ENCODE measurements at regions not wholly inside any gene's neighbourhood (a gene's known extent, or its start where the extent isn't known, plus 50 kb on each side); places are given as distances from the start of the nearest gene placed in this dataset.

DNA sequence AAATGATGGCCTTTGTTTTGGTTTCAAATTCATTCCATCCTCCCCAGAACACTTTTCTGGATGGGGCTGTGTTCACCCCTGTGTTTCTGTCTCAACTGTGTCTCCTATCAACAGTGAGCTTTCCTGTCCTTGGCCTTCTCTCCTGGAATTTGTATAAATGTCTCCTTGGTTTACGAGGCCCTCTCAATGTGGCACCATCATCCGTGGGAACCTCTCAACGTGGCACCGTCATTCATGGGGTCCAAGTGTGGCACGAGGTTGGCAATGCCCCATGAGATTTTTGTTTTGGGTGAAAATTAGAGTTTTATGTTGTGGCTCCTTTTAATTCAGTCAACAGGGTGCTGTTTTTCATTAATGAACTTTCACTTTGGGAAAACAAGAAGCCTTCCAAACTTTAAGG, 280.7 kb upstream of the SALL3 start:
- no peak for DNase-seq (ENCODE audit: extremely low read depth in 1 of 2, low read depth in 1 of 2)

- no peak for DNase-seq (ENCODE audit: extremely low read depth in 1 of 2, low read depth in 1 of 2)
These were observed 280.1 kb upstream of the SALL3 start for GRCh38 chr18:78699499-78699898.

- DNase-seq (ENCODE audit: extremely low read depth in 1 of 2, low read depth in 1 of 2): no peak
These were observed 277.7 kb upstream of the SALL3 start for GRCh38 chr18:78701771-78702396.

- no peak for DNase-seq (ENCODE audit: extremely low read depth in 1 of 2, low read depth in 1 of 2)
These were observed 276.3 kb upstream of the SALL3 start for GRCh38 chr18:78703291-78703690.

DNA sequence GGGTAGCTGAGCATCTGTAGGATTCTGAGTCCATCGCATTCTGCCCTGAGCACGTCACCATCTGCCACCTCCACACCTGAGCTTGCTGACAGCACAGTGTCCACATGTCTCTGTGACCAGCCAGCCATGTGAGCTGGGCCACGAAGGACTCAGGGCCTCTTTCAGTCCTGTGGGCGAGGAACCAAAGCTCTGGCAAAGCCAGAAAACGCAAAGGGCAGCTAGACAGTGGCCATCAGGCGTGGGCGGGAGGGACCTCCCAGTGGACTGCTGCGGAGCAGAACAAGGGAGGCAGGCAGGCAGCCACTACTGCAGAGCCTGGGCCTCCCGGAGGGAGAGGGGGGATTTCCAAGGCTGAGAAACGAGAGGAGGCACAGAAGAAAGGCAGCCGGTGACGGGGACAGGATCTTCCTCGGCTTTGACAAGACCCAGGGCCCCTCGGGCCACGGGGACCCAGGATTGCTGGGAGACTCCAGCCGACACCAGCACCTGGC, 274.6 kb upstream of the SALL3 start:
- no peak for DNase-seq (ENCODE audit: extremely low read depth in 1 of 2, low read depth in 1 of 2)

DNA sequence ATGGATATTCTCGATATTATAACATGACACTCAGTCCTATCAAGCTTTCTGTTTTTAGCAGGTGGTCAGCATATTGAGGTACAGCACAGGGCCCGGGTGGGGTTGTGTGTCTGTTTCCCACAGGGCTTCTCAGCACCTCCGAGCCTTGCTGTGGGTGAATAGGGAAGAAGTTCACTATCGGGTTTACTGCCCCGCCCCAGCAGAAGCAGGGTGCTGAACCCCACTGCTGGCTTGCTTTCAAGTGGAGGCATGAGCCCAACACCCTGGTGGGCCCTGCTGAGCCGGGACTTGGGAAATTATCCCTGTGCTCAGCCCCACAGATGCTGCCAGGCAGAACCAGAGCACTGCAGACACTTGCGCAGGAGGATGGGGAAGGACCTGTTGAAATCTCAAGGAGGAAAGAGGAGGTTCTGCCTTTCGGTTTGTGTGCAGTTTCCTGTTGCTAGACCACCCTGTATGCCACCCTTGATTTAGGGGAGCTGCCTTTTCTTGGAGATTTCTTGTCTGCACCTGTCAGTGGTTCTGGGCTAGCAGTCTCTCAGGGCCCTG, 270.3 kb upstream of the SALL3 start:
- no peak for DNase-seq (ENCODE audit: extremely low read depth in 1 of 2, low read depth in 1 of 2)

- no peak for DNase-seq (ENCODE audit: extremely low read depth in 1 of 2, low read depth in 1 of 2)
These were observed 268.3 kb upstream of the SALL3 start for GRCh38 chr18:78711316-78711715.

GRCh38 chr18:78711971-78712370, 267.6 kb upstream of the SALL3 start:
- no peak for DNase-seq (ENCODE audit: extremely low read depth in 1 of 2, low read depth in 1 of 2)

DNA sequence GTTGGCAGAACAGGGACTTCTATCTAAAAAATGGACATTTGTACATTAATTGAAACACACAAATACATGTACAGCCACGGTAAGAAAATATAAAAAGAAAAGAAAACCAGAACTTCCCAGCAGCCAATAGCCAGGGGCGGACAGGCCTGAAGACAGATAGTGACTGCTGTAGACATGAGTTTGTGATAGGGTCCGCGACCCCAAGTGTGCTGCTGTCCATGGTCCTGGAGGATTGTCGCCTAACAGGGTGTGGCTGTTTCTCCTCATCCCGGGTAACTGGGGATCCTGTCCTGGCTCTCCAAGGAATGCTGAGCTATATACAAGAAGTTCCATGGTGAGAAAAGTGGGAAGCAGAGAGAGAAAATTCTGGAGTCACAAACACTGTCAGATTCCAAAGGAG, 266.5 kb upstream of the SALL3 start:
- no peak for DNase-seq (ENCODE audit: extremely low read depth in 1 of 2, low read depth in 1 of 2)

- DNase-seq (ENCODE audit: extremely low read depth in 1 of 2, low read depth in 1 of 2): no peak
These were observed 265.9 kb upstream of the SALL3 start for GRCh38 chr18:78713726-78714125.

- no peak for DNase-seq (ENCODE audit: extremely low read depth in 1 of 2, low read depth in 1 of 2)
These were observed 263.6 kb upstream of the SALL3 start for GRCh38 chr18:78716022-78716421.

DNA sequence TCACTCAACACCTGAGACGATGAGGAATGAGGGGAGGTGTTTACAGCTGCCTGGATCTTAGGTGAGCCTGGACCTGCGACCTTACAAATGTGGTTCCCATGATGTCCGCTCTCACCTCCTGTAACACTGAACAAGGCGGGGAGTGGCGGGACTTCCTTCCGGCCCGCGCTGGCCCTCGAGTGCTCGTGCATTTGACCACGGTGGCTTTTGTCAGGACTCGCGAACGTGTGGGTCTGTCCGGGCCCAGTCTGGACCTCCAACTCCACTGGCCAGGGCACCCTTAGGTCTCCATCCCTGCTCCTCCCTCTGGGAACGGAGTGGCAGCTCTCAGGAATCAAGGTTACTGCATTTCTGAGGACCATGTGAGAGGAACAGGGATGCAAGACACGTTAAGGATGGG, 263.0 kb upstream of the SALL3 start:
- DNase-seq (ENCODE audit: extremely low read depth in 1 of 2, low read depth in 1 of 2): no peak

DNA sequence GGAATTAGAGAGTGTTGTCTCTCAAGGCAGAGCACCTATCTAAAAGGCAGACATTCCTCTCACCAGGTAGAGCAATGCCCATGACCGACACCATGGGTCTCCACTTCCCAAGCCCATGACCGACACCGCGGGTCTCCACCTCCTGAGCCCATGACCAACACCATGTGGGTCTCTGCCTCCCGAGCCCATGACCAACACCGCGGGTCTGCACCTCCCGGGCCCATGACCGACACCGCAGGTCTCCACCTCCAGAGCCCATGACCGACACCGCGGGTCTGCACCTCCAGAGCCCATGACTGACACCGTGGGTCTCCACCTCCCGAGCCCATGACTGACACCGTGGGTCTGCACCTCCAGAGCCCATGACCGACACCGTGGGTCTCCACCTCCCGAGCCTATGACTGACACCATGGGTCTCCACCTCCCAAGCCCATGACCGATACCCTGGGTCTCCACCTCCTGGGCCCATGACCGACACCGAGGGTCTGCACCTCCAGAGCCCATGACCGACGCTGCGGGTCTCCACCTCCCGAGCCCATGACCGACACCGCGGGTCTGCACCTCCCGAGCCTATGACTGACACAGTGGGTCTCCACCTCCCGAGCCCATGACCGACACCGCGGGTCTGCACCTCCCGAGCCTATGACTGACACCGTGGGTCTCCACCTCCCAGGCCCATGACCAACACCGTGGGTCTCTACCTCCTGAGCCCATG, 262.4 kb upstream of the SALL3 start:
- no peak for DNase-seq (ENCODE audit: extremely low read depth in 1 of 2, low read depth in 1 of 2)

DNA sequence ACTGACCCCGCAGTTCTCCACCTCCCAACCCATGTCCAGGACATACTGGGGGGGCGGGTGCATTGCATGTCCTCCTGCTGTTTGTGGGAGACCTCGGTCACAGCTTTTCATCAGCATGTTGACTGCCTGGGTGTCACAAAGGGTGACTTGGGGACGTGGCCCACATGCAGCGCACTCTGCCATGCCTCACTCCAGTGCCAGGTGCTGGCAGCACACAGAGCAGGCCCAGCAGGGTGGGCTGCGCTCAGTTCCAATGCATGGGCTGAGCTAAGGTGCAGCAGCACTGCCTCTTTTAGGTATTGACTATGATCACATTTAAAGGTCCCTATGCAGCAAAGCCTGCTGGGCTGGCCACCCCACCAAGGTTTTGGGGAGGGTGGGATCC, 261.9 kb upstream of the SALL3 start:
- DNase-seq (ENCODE audit: extremely low read depth in 1 of 2, low read depth in 1 of 2): no peak

DNA sequence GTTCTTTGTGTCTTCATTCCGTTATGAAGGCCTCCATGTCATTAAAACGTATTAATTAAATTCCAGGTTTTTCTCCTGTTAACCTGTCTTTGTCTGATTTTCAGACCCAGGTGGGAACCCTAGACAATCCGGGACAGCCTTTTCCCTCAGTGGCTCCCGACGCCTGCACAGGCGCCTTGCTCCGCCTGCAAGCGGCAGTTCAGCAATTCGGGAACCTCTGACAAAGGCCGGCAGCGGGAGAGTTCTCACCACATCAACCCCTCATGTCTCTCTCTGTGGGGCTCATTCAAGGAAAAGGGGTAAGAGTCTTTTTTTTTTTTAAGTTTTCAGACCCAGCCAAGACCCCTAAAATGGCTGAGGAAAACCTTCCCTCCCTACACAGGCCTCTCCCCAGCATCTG, 259.8 kb upstream of the SALL3 start:
- no peak for DNase-seq (ENCODE audit: extremely low read depth in 1 of 2, low read depth in 1 of 2)

GRCh38 chr18:78720456-78721237, 259.0 kb upstream of the SALL3 start:
- DNase-seq (ENCODE audit: extremely low read depth in 1 of 2, low read depth in 1 of 2): no peak

GRCh38 chr18:78721238-78721875, 258.3 kb upstream of the SALL3 start:
- no peak for DNase-seq (ENCODE audit: extremely low read depth in 1 of 2, low read depth in 1 of 2)

GRCh38 chr18:78721981-78722380, 257.6 kb upstream of the SALL3 start:
- DNase-seq (ENCODE audit: extremely low read depth in 1 of 2, low read depth in 1 of 2): no peak

- no peak for DNase-seq (ENCODE audit: extremely low read depth in 1 of 2, low read depth in 1 of 2)
These were observed 257.2 kb upstream of the SALL3 start for GRCh38 chr18:78722386-78722785.

DNA sequence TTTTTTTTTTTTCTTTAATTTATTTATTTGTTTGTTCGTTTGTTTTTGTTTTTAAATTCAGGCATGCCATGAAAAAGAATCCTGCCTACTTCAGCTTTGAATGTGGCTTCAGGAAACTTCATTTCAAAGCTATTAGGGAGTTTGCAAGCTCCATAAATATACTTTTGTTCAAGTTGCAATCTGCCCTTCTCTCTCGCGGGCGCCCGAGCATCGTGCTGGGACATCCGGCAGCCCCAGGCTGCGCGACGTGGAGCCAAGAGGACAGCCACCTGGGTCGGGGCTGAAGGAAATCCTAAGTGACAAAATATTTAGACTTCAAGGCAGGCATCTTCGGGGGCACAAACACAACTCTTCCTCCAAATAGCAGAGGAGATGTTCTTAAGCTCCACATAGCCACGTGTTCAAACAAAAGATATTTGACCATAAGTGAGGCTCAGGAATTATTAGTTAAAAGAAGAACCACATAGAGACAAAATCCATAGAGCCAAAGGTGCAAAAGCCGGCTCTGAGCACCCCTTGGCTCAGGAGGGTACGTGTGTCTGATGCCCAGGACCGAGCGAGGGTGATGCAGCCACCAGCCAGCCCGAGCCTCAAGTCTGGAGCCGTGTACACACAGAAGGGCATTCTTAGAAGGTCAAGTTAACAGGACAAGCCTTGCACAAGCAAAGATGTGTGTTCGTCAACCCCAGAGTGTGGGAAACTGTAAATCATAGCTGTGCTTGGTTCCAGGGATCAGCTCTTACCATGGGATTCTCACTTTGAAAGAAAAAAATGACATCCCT, 256.5 kb upstream of the SALL3 start:
- DNase-seq (ENCODE audit: extremely low read depth in 1 of 2, low read depth in 1 of 2): no peak

All from activated CD8-positive, alpha-beta memory T cell treated with anti-CD3 and anti-CD28 coated beads for 1 hour (primary cell).